ENCODE measurements at regions not wholly inside any gene's neighbourhood (a gene's known extent, or its start where the extent isn't known, plus 50 kb on each side); places are given as distances from the start of the nearest gene placed in this dataset.

- H3K36me3 ChIP-seq (ENCODE audit: control insufficient read depth in 3 of 3, insufficient read depth in 3 of 3, low read length in 3 of 3), result no peaks in the 10 kb centered on the region
- no peak overlapping the region for H3K4me3 ChIP-seq (ENCODE audit: low read length in 3 of 3)
- no peak overlapping the region for H3K27ac ChIP-seq (ENCODE audit: low read depth, low read length)
- H3K4me1 ChIP-seq (ENCODE audit: control insufficient read depth in 3 of 3, insufficient read depth in 3 of 3, low read length in 3 of 3), result no peaks in the 10 kb centered on the region
- H3K9ac ChIP-seq (ENCODE audit: low read depth in 1 of 3, low read length in 3 of 3), result no peak overlapping the region
- no peaks in the 10 kb centered on the region for H3K9me3 ChIP-seq (ENCODE audit: control insufficient read depth in 3 of 3, low read length in 3 of 3)
- H3K27me3 ChIP-seq (ENCODE audit: control insufficient read depth in 3 of 3, insufficient read depth in 3 of 3, low read length in 3 of 3), result no peaks in the 10 kb centered on the region
Observed at GRCh38 chr4:111391829-111392228, 753.4 kb upstream of the FAM241A start.

GRCh38 chr4:111393781-111394180, 751.5 kb upstream of the FAM241A start:
- H3K9ac ChIP-seq (ENCODE audit: low read depth in 1 of 3, low read length in 3 of 3), result no peak overlapping the region
- no peaks in the 10 kb centered on the region for H3K27me3 ChIP-seq (ENCODE audit: control insufficient read depth in 3 of 3, insufficient read depth in 3 of 3, low read length in 3 of 3)
- H3K36me3 ChIP-seq (ENCODE audit: control insufficient read depth in 3 of 3, insufficient read depth in 3 of 3, low read length in 3 of 3), result no peaks in the 10 kb centered on the region
- peaks cover 0 to under 1% (median under 1%) of the 10 kb centered on the region in 3 donors for H3K4me1 ChIP-seq (ENCODE audit: control insufficient read depth in 3 of 3, insufficient read depth in 3 of 3, low read length in 3 of 3)
- no peak overlapping the region for H3K27ac ChIP-seq (ENCODE audit: low read depth, low read length)
- no peak overlapping the region for H3K4me3 ChIP-seq (ENCODE audit: low read length in 3 of 3)
- H3K9me3 ChIP-seq (ENCODE audit: control insufficient read depth in 3 of 3, low read length in 3 of 3), result no peaks in the 10 kb centered on the region

DNA sequence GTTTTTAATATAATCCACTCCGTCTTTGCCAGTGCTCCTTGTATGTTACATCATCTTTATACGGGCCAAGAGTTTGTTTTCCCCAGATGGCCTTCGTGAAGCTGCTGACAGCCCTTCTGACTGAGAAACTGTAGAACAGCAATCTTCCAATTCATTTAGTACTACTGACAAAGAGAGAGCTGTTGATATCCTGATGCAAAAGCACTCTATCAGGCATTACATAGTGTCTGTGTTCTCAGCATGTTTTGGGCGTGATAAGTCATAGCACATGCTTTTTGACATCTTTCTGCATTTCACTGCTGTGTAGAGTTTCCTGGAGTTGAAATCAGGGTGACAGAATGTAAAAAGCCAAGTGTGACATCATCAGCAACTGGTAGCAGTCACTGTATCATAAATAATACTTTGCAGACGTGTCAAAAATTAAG, 746.3 kb upstream of the FAM241A start:
- Histone ChIP-seq H3K4me3 (ENCODE audit: low read length in 3 of 3) (no peak overlapping the region), H3K9me3 (ENCODE audit: control insufficient read depth in 3 of 3, low read length in 3 of 3) (no peaks in the 10 kb centered on the region), H3K9ac (ENCODE audit: low read depth in 1 of 3, low read length in 3 of 3) (no peak overlapping the region), H3K36me3 (ENCODE audit: control insufficient read depth in 3 of 3, insufficient read depth in 3 of 3, low read length in 3 of 3) (no peaks in the 10 kb centered on the region), H3K27ac (ENCODE audit: low read depth, low read length) (no peak overlapping the region), H3K4me1 (ENCODE audit: control insufficient read depth in 3 of 3, insufficient read depth in 3 of 3, low read length in 3 of 3) (peaks cover 6 to 10% (median 6%) of the 10 kb centered on the region in 3 donors), H3K27me3 (ENCODE audit: control insufficient read depth in 3 of 3, insufficient read depth in 3 of 3, low read length in 3 of 3) (no peaks in the 10 kb centered on the region)

DNA sequence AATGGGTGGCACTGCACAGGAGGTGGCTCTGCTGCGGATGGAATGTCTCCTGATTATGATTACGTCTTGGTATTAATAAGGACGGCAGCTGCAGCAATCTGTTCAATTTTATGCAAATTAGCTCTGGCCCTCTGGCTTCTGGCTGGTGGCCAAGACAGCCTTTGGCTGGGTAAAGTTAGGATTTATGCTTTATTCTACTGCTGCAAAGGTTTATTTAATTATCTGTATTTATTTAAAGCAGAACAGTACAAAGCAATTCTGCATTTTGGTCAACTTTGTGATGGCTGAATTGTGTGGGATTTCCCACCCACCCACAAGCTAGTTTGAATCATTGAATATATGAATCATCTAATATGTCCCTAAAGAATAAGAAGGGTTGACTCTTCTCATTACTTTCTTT, 745.6 kb upstream of the FAM241A start:
- H3K27me3 ChIP-seq (ENCODE audit: control insufficient read depth in 3 of 3, insufficient read depth in 3 of 3, low read length in 3 of 3), result no peaks in the 10 kb centered on the region
- H3K9ac ChIP-seq (ENCODE audit: low read depth in 1 of 3, low read length in 3 of 3), result no peak overlapping the region
- H3K4me3 ChIP-seq (ENCODE audit: low read length in 3 of 3), result no peak overlapping the region
- no peak overlapping the region for H3K27ac ChIP-seq (ENCODE audit: low read depth, low read length)
- H3K4me1 ChIP-seq (ENCODE audit: control insufficient read depth in 3 of 3, insufficient read depth in 3 of 3, low read length in 3 of 3), result peaks cover 6 to 10% (median 6%) of the 10 kb centered on the region in 3 donors
- no peaks in the 10 kb centered on the region for H3K36me3 ChIP-seq (ENCODE audit: control insufficient read depth in 3 of 3, insufficient read depth in 3 of 3, low read length in 3 of 3)
- H3K9me3 ChIP-seq (ENCODE audit: control insufficient read depth in 3 of 3, low read length in 3 of 3), result no peaks in the 10 kb centered on the region

- no peaks in the 10 kb centered on the region for H3K36me3 ChIP-seq (ENCODE audit: control insufficient read depth in 3 of 3, insufficient read depth in 3 of 3, low read length in 3 of 3)
- no peaks in the 10 kb centered on the region for H3K9me3 ChIP-seq (ENCODE audit: control insufficient read depth in 3 of 3, low read length in 3 of 3)
- peaks cover 6 to 10% (median 6%) of the 10 kb centered on the region in 3 donors for H3K4me1 ChIP-seq (ENCODE audit: control insufficient read depth in 3 of 3, insufficient read depth in 3 of 3, low read length in 3 of 3)
- no peak overlapping the region for H3K9ac ChIP-seq (ENCODE audit: low read depth in 1 of 3, low read length in 3 of 3)
- H3K27ac ChIP-seq (ENCODE audit: low read depth, low read length), result peak overlapping the region; percentile 16
- H3K27me3 ChIP-seq (ENCODE audit: control insufficient read depth in 3 of 3, insufficient read depth in 3 of 3, low read length in 3 of 3), result no peaks in the 10 kb centered on the region
- H3K4me3 ChIP-seq (ENCODE audit: low read length in 3 of 3), result no peak overlapping the region
Observed at GRCh38 chr4:111400741-111401140, 744.5 kb upstream of the FAM241A start.

GRCh38 chr4:111404673-111405072, 740.6 kb upstream of the FAM241A start:
- peaks cover 2 to 4% (median 2%) of the 10 kb centered on the region in 3 donors for H3K4me1 ChIP-seq (ENCODE audit: control insufficient read depth in 3 of 3, insufficient read depth in 3 of 3, low read length in 3 of 3)
- no peak overlapping the region for H3K27ac ChIP-seq (ENCODE audit: low read depth, low read length)
- H3K27me3 ChIP-seq (ENCODE audit: control insufficient read depth in 3 of 3, insufficient read depth in 3 of 3, low read length in 3 of 3), result no peaks in the 10 kb centered on the region
- H3K9ac ChIP-seq (ENCODE audit: low read depth in 1 of 3, low read length in 3 of 3), result no peak overlapping the region
- no peaks in the 10 kb centered on the region for H3K36me3 ChIP-seq (ENCODE audit: control insufficient read depth in 3 of 3, insufficient read depth in 3 of 3, low read length in 3 of 3)
- no peak overlapping the region for H3K4me3 ChIP-seq (ENCODE audit: low read length in 3 of 3)
- no peaks in the 10 kb centered on the region for H3K9me3 ChIP-seq (ENCODE audit: control insufficient read depth in 3 of 3, low read length in 3 of 3)

DNA sequence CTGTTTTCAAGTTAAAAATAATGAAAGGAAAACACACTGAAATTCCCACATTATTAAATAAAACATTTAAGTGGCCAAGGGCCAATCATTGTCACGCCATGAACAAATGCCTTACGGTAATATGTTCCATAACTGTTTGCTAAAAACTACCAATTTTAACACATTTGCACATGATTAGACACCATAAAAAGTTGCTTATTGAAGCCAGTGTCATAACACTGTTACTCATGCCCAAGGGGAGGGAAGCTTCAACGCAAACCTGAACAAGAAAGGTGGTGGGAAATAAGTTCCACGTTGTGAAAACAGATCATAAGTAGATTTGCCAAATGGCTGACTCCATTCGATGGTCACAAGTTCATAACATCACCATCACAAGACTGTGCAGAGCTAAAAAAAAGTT, 739.3 kb upstream of the FAM241A start:
- Histone ChIP-seq H3K9ac (ENCODE audit: low read depth in 1 of 3, low read length in 3 of 3) (no peak overlapping the region), H3K27me3 (ENCODE audit: control insufficient read depth in 3 of 3, insufficient read depth in 3 of 3, low read length in 3 of 3) (no peaks in the 10 kb centered on the region), H3K9me3 (ENCODE audit: control insufficient read depth in 3 of 3, low read length in 3 of 3) (no peaks in the 10 kb centered on the region), H3K36me3 (ENCODE audit: control insufficient read depth in 3 of 3, insufficient read depth in 3 of 3, low read length in 3 of 3) (no peaks in the 10 kb centered on the region), H3K27ac (ENCODE audit: low read depth, low read length) (no peak overlapping the region), H3K4me3 (ENCODE audit: low read length in 3 of 3) (no peak overlapping the region), H3K4me1 (ENCODE audit: control insufficient read depth in 3 of 3, insufficient read depth in 3 of 3, low read length in 3 of 3) (peaks cover 0 to under 1% (median 0%) of the 10 kb centered on the region in 3 donors)

DNA sequence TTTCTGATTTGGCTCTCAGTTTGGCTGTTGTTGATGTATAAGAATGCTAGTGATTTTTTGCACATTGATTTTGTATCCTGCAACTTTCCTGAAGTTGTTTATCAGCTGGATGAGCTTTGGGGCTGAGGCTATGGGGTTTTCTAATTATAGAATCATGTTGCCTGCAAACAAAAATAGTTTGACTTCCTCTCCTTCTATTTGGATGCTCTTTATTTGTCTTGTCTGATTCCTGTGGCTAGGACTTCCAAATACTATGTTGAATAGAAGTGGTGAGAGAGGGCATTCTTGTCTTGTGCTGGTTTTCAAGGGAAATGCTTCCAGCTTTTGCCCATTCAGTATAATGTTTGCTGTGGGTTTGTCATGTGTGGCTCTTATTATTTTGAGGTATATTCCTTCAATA, 734.7 kb upstream of the FAM241A start:
- no peak overlapping the region for H3K27ac ChIP-seq (ENCODE audit: low read depth, low read length)
- H3K9ac ChIP-seq (ENCODE audit: low read depth in 1 of 3, low read length in 3 of 3), result no peak overlapping the region
- no peak overlapping the region for H3K4me3 ChIP-seq (ENCODE audit: low read length in 3 of 3)
- no peaks in the 10 kb centered on the region for H3K36me3 ChIP-seq (ENCODE audit: control insufficient read depth in 3 of 3, insufficient read depth in 3 of 3, low read length in 3 of 3)
- H3K4me1 ChIP-seq (ENCODE audit: control insufficient read depth in 3 of 3, insufficient read depth in 3 of 3, low read length in 3 of 3), result no peaks in the 10 kb centered on the region
- H3K9me3 ChIP-seq (ENCODE audit: control insufficient read depth in 3 of 3, low read length in 3 of 3), result no peaks in the 10 kb centered on the region
- H3K27me3 ChIP-seq (ENCODE audit: control insufficient read depth in 3 of 3, insufficient read depth in 3 of 3, low read length in 3 of 3), result no peaks in the 10 kb centered on the region

DNA sequence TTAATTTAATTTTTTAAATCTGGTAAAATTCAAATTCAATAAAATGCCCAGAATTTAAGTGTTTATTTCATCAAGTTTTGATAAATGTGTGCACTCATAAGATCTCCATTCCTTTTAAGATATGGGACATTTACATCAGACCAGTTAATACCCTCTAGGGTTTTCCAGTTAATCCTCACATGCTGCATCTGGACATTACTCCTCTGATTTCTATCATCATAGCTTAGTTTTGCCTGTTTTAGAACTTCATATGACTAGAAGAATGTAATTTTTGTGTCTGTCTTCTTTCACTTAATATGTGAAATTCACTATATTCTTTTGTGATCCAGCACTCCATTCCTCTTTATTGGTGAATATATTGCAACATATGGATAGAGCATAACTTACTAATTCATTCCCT, 727.7 kb upstream of the FAM241A start:
- Histone ChIP-seq H3K4me1 (ENCODE audit: control insufficient read depth in 3 of 3, insufficient read depth in 3 of 3, low read length in 3 of 3) (no peaks in the 10 kb centered on the region), H3K27ac (ENCODE audit: low read depth, low read length) (no peak overlapping the region)

DNA sequence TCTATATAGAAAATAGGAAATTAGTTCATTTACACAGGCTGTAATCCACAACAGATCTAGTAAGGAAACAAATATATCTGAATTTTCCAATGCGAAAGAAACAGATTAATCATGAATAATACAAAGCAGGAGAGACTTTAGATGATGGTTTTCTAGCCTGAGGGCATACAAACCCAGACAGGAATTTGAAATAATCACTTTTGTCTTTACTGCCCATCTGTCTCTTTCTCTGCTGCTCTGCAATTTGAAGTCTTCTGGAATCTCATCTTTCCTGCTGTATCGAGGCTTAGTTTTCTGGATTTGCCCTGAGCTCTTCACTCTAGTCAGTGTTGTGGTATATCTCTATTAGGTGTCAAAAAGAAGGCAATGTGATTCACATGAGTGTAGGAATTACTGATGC, 711.8 kb upstream of the FAM241A start:
- Histone ChIP-seq H3K4me3 (ENCODE audit: low read length in 3 of 3) (no peak overlapping the region), H3K36me3 (ENCODE audit: control insufficient read depth in 3 of 3, insufficient read depth in 3 of 3, low read length in 3 of 3) (no peaks in the 10 kb centered on the region), H3K4me1 (ENCODE audit: control insufficient read depth in 3 of 3, insufficient read depth in 3 of 3, low read length in 3 of 3) (no peaks in the 10 kb centered on the region), H3K27ac (ENCODE audit: low read depth, low read length) (no peak overlapping the region), H3K27me3 (ENCODE audit: control insufficient read depth in 3 of 3, insufficient read depth in 3 of 3, low read length in 3 of 3) (no peaks in the 10 kb centered on the region), H3K9ac (ENCODE audit: low read depth in 1 of 3, low read length in 3 of 3) (no peak overlapping the region), H3K9me3 (ENCODE audit: control insufficient read depth in 3 of 3, low read length in 3 of 3) (no peaks in the 10 kb centered on the region)

More for the DNA sequence above, 727.7 kb upstream of the FAM241A start:
- no peaks in the 10 kb centered on the region for H3K36me3 ChIP-seq (ENCODE audit: control insufficient read depth in 3 of 3, insufficient read depth in 3 of 3, low read length in 3 of 3)
- H3K9ac ChIP-seq (ENCODE audit: low read depth in 1 of 3, low read length in 3 of 3), result no peak overlapping the region
- no peaks in the 10 kb centered on the region for H3K9me3 ChIP-seq (ENCODE audit: control insufficient read depth in 3 of 3, low read length in 3 of 3)
- no peaks in the 10 kb centered on the region for H3K27me3 ChIP-seq (ENCODE audit: control insufficient read depth in 3 of 3, insufficient read depth in 3 of 3, low read length in 3 of 3)
- no peak overlapping the region for H3K4me3 ChIP-seq (ENCODE audit: low read length in 3 of 3)

- no peak overlapping the region for H3K9ac ChIP-seq (ENCODE audit: low read depth in 1 of 3, low read length in 3 of 3)
- H3K27me3 ChIP-seq (ENCODE audit: control insufficient read depth in 3 of 3, insufficient read depth in 3 of 3, low read length in 3 of 3), result no peaks in the 10 kb centered on the region
- no peak overlapping the region for H3K27ac ChIP-seq (ENCODE audit: low read depth, low read length)
- no peaks in the 10 kb centered on the region for H3K4me1 ChIP-seq (ENCODE audit: control insufficient read depth in 3 of 3, insufficient read depth in 3 of 3, low read length in 3 of 3)
- H3K36me3 ChIP-seq (ENCODE audit: control insufficient read depth in 3 of 3, insufficient read depth in 3 of 3, low read length in 3 of 3), result no peaks in the 10 kb centered on the region
- H3K9me3 ChIP-seq (ENCODE audit: control insufficient read depth in 3 of 3, low read length in 3 of 3), result no peaks in the 10 kb centered on the region
- H3K4me3 ChIP-seq (ENCODE audit: low read length in 3 of 3), result no peak overlapping the region
Observed at GRCh38 chr4:111434586-111434985, 710.7 kb upstream of the FAM241A start.
